ENCODE measurements at regions not wholly inside any gene's neighbourhood (a gene's known extent, or its start where the extent isn't known, plus 50 kb on each side); places are given as distances from the start of the nearest gene placed in this dataset.
"Not testable (repeated sequence)": the region's sequence is repeated elsewhere in the genome, so short reads cannot be mapped to it uniquely, and the experiment has no call there.

- DNase-seq (ENCODE audit: extremely low spot score, unreplicated experiment) = no peak
- H3K27ac Mint-ChIP-seq (ENCODE audit: unreplicated experiment) = no peak overlapping the region
- peaks cover 2% of the 10 kb centered on the region for H3K4me1 Mint-ChIP-seq (ENCODE audit: unreplicated experiment)
- H3K4me3 Mint-ChIP-seq (ENCODE audit: unreplicated experiment) = no peak overlapping the region
- TF ChIP-seq CTCF (IDR thresholded peaks at IDR 0.05) = no peak
- H3K9me3 Mint-ChIP-seq (ENCODE audit: unreplicated experiment) = peaks cover 7% of the 10 kb centered on the region
- H3K36me3 Mint-ChIP-seq (ENCODE audit: unreplicated experiment) = no peaks in the 10 kb centered on the region
- H3K27me3 Mint-ChIP-seq (ENCODE audit: unreplicated experiment) = no peaks in the 10 kb centered on the region
Measured at GRCh38 chr7:124100190-124100589, 67.3 kb upstream of the TMEM229A start.

GRCh38 chr7:124099585-124099984 lies 66.7 kb upstream of the TMEM229A start:
- H3K27me3 Mint-ChIP-seq (ENCODE audit: unreplicated experiment); H3K4me1 Mint-ChIP-seq (ENCODE audit: unreplicated experiment); H3K27ac Mint-ChIP-seq (ENCODE audit: unreplicated experiment); H3K9me3 Mint-ChIP-seq (ENCODE audit: unreplicated experiment); DNase-seq (ENCODE audit: extremely low spot score, unreplicated experiment); H3K4me3 Mint-ChIP-seq (ENCODE audit: unreplicated experiment); H3K36me3 Mint-ChIP-seq (ENCODE audit: unreplicated experiment): not testable (repeated sequence)

- no peak for DNase-seq (ENCODE audit: extremely low spot score, unreplicated experiment)
- no peak overlapping the region for H3K27ac Mint-ChIP-seq (ENCODE audit: unreplicated experiment)
- TF ChIP-seq CTCF (IDR thresholded peaks at IDR 0.05) = no peak
- H3K4me3 Mint-ChIP-seq (ENCODE audit: unreplicated experiment) = no peak overlapping the region
- no peaks in the 10 kb centered on the region for H3K36me3 Mint-ChIP-seq (ENCODE audit: unreplicated experiment)
- peaks cover 12% of the 10 kb centered on the region for H3K4me1 Mint-ChIP-seq (ENCODE audit: unreplicated experiment)
- H3K9me3 Mint-ChIP-seq (ENCODE audit: unreplicated experiment) = no peaks in the 10 kb centered on the region
- H3K27me3 Mint-ChIP-seq (ENCODE audit: unreplicated experiment) = no peaks in the 10 kb centered on the region
Measured at GRCh38 chr7:124089621-124090020, 56.8 kb upstream of the TMEM229A start.

GRCh38 chr7:124088590-124088989 lies 55.7 kb upstream of the TMEM229A start:
- Mint-ChIP-seq H3K9me3 (ENCODE audit: unreplicated experiment) (no peaks in the 10 kb centered on the region), H3K27ac (ENCODE audit: unreplicated experiment) (no peak overlapping the region), H3K36me3 (ENCODE audit: unreplicated experiment) (no peaks in the 10 kb centered on the region), H3K4me1 (ENCODE audit: unreplicated experiment) (peaks cover 12% of the 10 kb centered on the region), H3K27me3 (ENCODE audit: unreplicated experiment) (no peaks in the 10 kb centered on the region), H3K4me3 (ENCODE audit: unreplicated experiment) (no peak overlapping the region)
- DNase-seq (ENCODE audit: extremely low spot score, unreplicated experiment) = no peak
- TF ChIP-seq CTCF (IDR thresholded peaks at IDR 0.05) = no peak

- H3K27me3 Mint-ChIP-seq (ENCODE audit: unreplicated experiment) = no peaks in the 10 kb centered on the region
- peaks cover 12% of the 10 kb centered on the region for H3K4me1 Mint-ChIP-seq (ENCODE audit: unreplicated experiment)
- H3K27ac Mint-ChIP-seq (ENCODE audit: unreplicated experiment) = no peak overlapping the region
- no peak for TF ChIP-seq CTCF (IDR thresholded peaks at IDR 0.05)
- H3K4me3 Mint-ChIP-seq (ENCODE audit: unreplicated experiment) = no peak overlapping the region
- no peaks in the 10 kb centered on the region for H3K9me3 Mint-ChIP-seq (ENCODE audit: unreplicated experiment)
- H3K36me3 Mint-ChIP-seq (ENCODE audit: unreplicated experiment) = no peaks in the 10 kb centered on the region
- no peak for DNase-seq (ENCODE audit: extremely low spot score, unreplicated experiment)
Measured at GRCh38 chr7:124086843-124087242, 54.0 kb upstream of the TMEM229A start.

- H3K9me3 Mint-ChIP-seq (ENCODE audit: unreplicated experiment) = no peaks in the 10 kb centered on the region
- H3K4me1 Mint-ChIP-seq (ENCODE audit: unreplicated experiment) = peaks cover 12% of the 10 kb centered on the region
- DNase-seq (ENCODE audit: extremely low spot score, unreplicated experiment) = no peak
- no peaks in the 10 kb centered on the region for H3K27me3 Mint-ChIP-seq (ENCODE audit: unreplicated experiment)
- H3K4me3 Mint-ChIP-seq (ENCODE audit: unreplicated experiment) = no peak overlapping the region
- no peaks in the 10 kb centered on the region for H3K36me3 Mint-ChIP-seq (ENCODE audit: unreplicated experiment)
- TF ChIP-seq CTCF (IDR thresholded peaks at IDR 0.05) = no peak
- no peak overlapping the region for H3K27ac Mint-ChIP-seq (ENCODE audit: unreplicated experiment)
Measured at GRCh38 chr7:124085179-124085578, 52.3 kb upstream of the TMEM229A start.

Measured in osteocyte (in vitro differentiated cells).